H9 (cell line): ENCODE measurements at regions not wholly inside any gene's neighbourhood (a gene's known extent, or its start where the extent isn't known, plus 50 kb on each side); places are given as distances from the start of the nearest gene placed in this dataset.

Experiments used
- DNase-seq: peaks from one replicate; pipeline ENCODE4 v3.0.0-alpha.2; 2017
- H2AFZ ChIP-seq: one replicate; pipeline ENCODE4 v1.6.1; 2013; ENCODE audit warnings: mild to moderate bottlenecking, low read length, control low read depth, moderate library complexity
- H2AK5ac ChIP-seq: 2 replicates; pipeline ENCODE4 v1.6.1; 2013; ENCODE audit warnings: low read length, control low read depth, mixed read lengths; ENCODE audit not compliant: insufficient read length
- H2BK120ac ChIP-seq: one replicate; pipeline ENCODE4 v1.6.1; 2013; ENCODE audit warnings: low read depth, mild to moderate bottlenecking, low read length, control low read depth, inconsistent platforms; ENCODE audit not compliant: poor library complexity, severe bottlenecking
- H2BK12ac ChIP-seq: 2 replicates; pipeline ENCODE4 v1.6.1; 2013; ENCODE audit warnings: low read length, control low read depth, mixed read lengths, low read depth; ENCODE audit not compliant: insufficient read length
- H2BK15ac ChIP-seq: 2 replicates; pipeline ENCODE4 v1.6.1; 2013; ENCODE audit warnings: low read depth, low read length, control low read depth
- H2BK20ac ChIP-seq: one replicate; pipeline ENCODE4 v1.6.1; 2013; ENCODE audit warnings: low read depth, mild to moderate bottlenecking, low read length, control low read depth, inconsistent platforms; ENCODE audit not compliant: poor library complexity, severe bottlenecking
- H2BK5ac ChIP-seq: 2 replicates; pipeline ENCODE4 v1.6.1; 2013; ENCODE audit warnings: low read length, control low read depth, mixed read lengths; ENCODE audit not compliant: insufficient read length
- H3K14ac ChIP-seq: 2 replicates; pipeline ENCODE4 v1.6.1; 2013; ENCODE audit warnings: low read length, control low read depth; ENCODE audit not compliant: insufficient read depth
- H3K18ac ChIP-seq: 2 replicates; pipeline ENCODE4 v1.6.1; 2013; ENCODE audit warnings: low read depth, mild to moderate bottlenecking, mixed read lengths, low read length, control low read depth; ENCODE audit not compliant: insufficient read length
- H3K23ac ChIP-seq: 2 replicates; pipeline ENCODE4 v1.6.1; 2013; ENCODE audit warnings: low read length, control low read depth, mixed read lengths, low read depth; ENCODE audit not compliant: insufficient read length
- H3K23me2 ChIP-seq: 2 replicates; pipeline ENCODE4 v1.6.1; 2013; ENCODE audit warnings: low read depth, mild to moderate bottlenecking, mixed read lengths, low read length, control low read depth; ENCODE audit not compliant: insufficient read length, poor library complexity, severe bottlenecking
- H3K27ac ChIP-seq: 2 replicates; pipeline ENCODE4 v1.5.1; 2013; ENCODE audit warnings: low read length, control low read depth, mixed read lengths, low read depth; ENCODE audit not compliant: insufficient read length
- H3K27me3 ChIP-seq: 2 replicates; pipeline ENCODE4 v1.6.1; 2013; ENCODE audit warnings: low read length, control low read depth, inconsistent platforms; ENCODE audit not compliant: insufficient read depth
- H3K4ac ChIP-seq: 2 replicates; pipeline ENCODE4 v1.6.1; 2013; ENCODE audit warnings: low read depth, mild to moderate bottlenecking, control low read depth, inconsistent platforms, low read length, moderate library complexity
- H3K4me1 ChIP-seq: 2 replicates; pipeline ENCODE4 v1.6.1; 2013; ENCODE audit warnings: low read length, control low read depth, inconsistent platforms; ENCODE audit not compliant: insufficient read depth
- H3K4me2 ChIP-seq: 2 replicates; pipeline ENCODE4 v1.6.1; 2013; ENCODE audit warnings: low read length, control low read depth, mixed read lengths; ENCODE audit not compliant: insufficient read length, insufficient read depth
- H3K56ac ChIP-seq: 2 replicates; pipeline ENCODE4 v1.6.1; 2013; ENCODE audit warnings: low read depth, mild to moderate bottlenecking, mixed read lengths, low read length, control low read depth; ENCODE audit not compliant: insufficient read length
- H3K79me1 ChIP-seq: 2 replicates; pipeline ENCODE4 v1.6.1; 2013; ENCODE audit warnings: low read depth, mild to moderate bottlenecking, moderate library complexity, low read length, control low read depth, inconsistent platforms; ENCODE audit not compliant: insufficient read depth, poor library complexity, severe bottlenecking
- H3K79me2 ChIP-seq: 2 replicates; pipeline ENCODE4 v1.6.1; 2013; ENCODE audit warnings: low read length, control low read depth, inconsistent platforms; ENCODE audit not compliant: insufficient read depth
- H3K9ac ChIP-seq: 2 replicates; pipeline ENCODE4 v1.6.1; 2013; ENCODE audit warnings: low read length, control low read depth, mixed read lengths; ENCODE audit not compliant: insufficient read length; ENCODE audit errors: extremely low read depth
- H3K9me3 ChIP-seq: one replicate; pipeline ENCODE4 v1.6.1; 2013; ENCODE audit warnings: low read depth, low read length, inconsistent platforms; ENCODE audit not compliant: control insufficient read depth
- H3T11ph ChIP-seq: one replicate; pipeline ENCODE4 v1.6.1; 2013; ENCODE audit warnings: mild to moderate bottlenecking, low read length, control low read depth, inconsistent platforms
- H4K20me1 ChIP-seq: one replicate; pipeline ENCODE4 v1.6.1; 2013; ENCODE audit not compliant: control insufficient read depth, insufficient read length, insufficient read depth
- H4K5ac ChIP-seq: 2 replicates; pipeline ENCODE4 v1.6.1; 2013; ENCODE audit warnings: low read depth, mild to moderate bottlenecking, mixed read lengths, low read length, control low read depth; ENCODE audit not compliant: insufficient read length
- H4K8ac ChIP-seq: replicated peaks from 2 replicates; pipeline ENCODE4 v1.6.1; 2013; ENCODE audit warnings: low read length, control low read depth, mixed read lengths, low read depth; ENCODE audit not compliant: insufficient read length
- H4K91ac ChIP-seq: 2 replicates; pipeline ENCODE4 v1.6.1; 2013; ENCODE audit warnings: low read depth, mild to moderate bottlenecking, moderate library complexity, mixed read lengths, low read length, control low read depth; ENCODE audit not compliant: insufficient read length
- H3K27ac Mint-ChIP-seq, 3 experiments: 2 replicates in 2 of 3; 3 replicates in 1 of 3; pipeline ENCODE4 v1.8.0; 2020 to 2021; ENCODE audit warnings: mixed read lengths in 3 of 3, mild to moderate bottlenecking in 1 of 3, moderate library complexity in 1 of 3
- H3K27me3 Mint-ChIP-seq: 2 replicates; pipeline ENCODE4 v1.8.0; 2021; ENCODE audit warnings: low read depth, mild to moderate bottlenecking, moderate library complexity, mixed read lengths
- H3K36me3 Mint-ChIP-seq, 3 experiments: 2 replicates in 2 of 3; 3 replicates in 1 of 3; pipeline ENCODE4 v1.8.0; 2020 to 2021; ENCODE audit warnings: low read depth in 3 of 3, mixed read lengths in 3 of 3; ENCODE audit not compliant: insufficient read depth in 1 of 3
- H3K4me1 Mint-ChIP-seq, 2 experiments: 2 replicates each; pipeline ENCODE4 v1.8.0; 2020; ENCODE audit warnings: mixed read lengths in 2 of 2
- H3K4me3 Mint-ChIP-seq, 2 experiments: 2 replicates in 1 of 2; 3 replicates in 1 of 2; pipeline ENCODE4 v1.8.0; 2020 to 2021; ENCODE audit warnings: mild to moderate bottlenecking in 2 of 2, mixed read lengths in 2 of 2, moderate library complexity in 1 of 2
- H3K9me3 Mint-ChIP-seq, 2 experiments: 2 replicates in 1 of 2; 3 replicates in 1 of 2; pipeline ENCODE4 v1.8.0; 2020; ENCODE audit warnings: mild to moderate bottlenecking in 2 of 2, mixed read lengths in 2 of 2, moderate library complexity in 1 of 2
- WGBS: extraction: QIAGEN DNeasy Blood & Tissue Kit; methylation state at CpG from one replicate; pipeline ENCODE4 v1.1.7; 2013; ENCODE audit warnings: missing lambda C conversion rate, low lambda C conversion rate, mixed read lengths; ENCODE audit not compliant: insufficient read length; ENCODE audit errors: extremely low coverage; 5-methylcytosine and 5-hydroxymethylcytosine counted together
- TF ChIP-seq, protein P1 (sequence below): fragments of 200-600 bp; sonication (generic); conservative IDR thresholded peaks from 3 replicates; pipeline ENCODE4 v1.8.0; 2021; ENCODE audit warnings: antibody characterized with exemption, mild to moderate bottlenecking

DNA sequence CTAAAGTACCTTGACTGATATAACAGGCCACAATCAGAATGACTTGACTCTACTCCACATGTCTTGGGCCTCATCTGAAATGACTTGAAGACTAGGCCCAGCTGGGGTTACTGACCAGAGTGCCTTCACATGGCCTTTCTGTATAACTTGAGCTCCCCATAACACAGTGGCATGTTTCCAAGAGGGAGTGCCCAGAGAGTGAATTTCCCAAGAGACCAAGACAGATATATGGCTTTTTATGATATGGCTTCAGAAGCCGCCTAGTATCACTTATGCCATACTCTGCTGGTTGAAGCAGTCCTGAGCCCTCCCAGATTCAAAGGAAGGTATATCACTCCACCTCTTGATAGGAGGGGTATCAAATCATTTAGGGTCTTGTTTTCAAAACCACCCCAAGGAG, 357.5 kb upstream of the EEF2KMT start:
- no peak overlapping the region for H2AK5ac ChIP-seq
- H3K56ac ChIP-seq = no peak overlapping the region
- no peak overlapping the region for H2BK120ac ChIP-seq
- TF ChIP-seq, protein P1, sequence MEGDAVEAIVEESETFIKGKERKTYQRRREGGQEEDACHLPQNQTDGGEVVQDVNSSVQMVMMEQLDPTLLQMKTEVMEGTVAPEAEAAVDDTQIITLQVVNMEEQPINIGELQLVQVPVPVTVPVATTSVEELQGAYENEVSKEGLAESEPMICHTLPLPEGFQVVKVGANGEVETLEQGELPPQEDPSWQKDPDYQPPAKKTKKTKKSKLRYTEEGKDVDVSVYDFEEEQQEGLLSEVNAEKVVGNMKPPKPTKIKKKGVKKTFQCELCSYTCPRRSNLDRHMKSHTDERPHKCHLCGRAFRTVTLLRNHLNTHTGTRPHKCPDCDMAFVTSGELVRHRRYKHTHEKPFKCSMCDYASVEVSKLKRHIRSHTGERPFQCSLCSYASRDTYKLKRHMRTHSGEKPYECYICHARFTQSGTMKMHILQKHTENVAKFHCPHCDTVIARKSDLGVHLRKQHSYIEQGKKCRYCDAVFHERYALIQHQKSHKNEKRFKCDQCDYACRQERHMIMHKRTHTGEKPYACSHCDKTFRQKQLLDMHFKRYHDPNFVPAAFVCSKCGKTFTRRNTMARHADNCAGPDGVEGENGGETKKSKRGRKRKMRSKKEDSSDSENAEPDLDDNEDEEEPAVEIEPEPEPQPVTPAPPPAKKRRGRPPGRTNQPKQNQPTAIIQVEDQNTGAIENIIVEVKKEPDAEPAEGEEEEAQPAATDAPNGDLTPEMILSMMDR = no peak
- WGBS = no CpG with 5 or more reads among the region's 1 CpG
- H2BK20ac ChIP-seq = no peak overlapping the region
- H3K23ac ChIP-seq = no peak overlapping the region
- DNase-seq = no peak
- no peak overlapping the region for H3K4me3 Mint-ChIP-seq
- peaks cover 31 to 34% of the 10 kb centered on the region in 2 experiments for H3K4me1 Mint-ChIP-seq
- H2BK12ac ChIP-seq = no peak overlapping the region
- no peaks in the 10 kb centered on the region for H3K79me2 ChIP-seq
- no peak overlapping the region for H2BK5ac ChIP-seq
- no peaks in the 10 kb centered on the region for H4K20me1 ChIP-seq
- no peaks in the 10 kb centered on the region for H3K79me1 ChIP-seq
- H3K23me2 ChIP-seq = peaks cover 2% of the 10 kb centered on the region
- peaks cover 40% of the 10 kb centered on the region for H3K27me3 Mint-ChIP-seq
- no peak overlapping the region for H2BK15ac ChIP-seq
- H3K4me1 ChIP-seq = peaks cover 2% of the 10 kb centered on the region; the same call in 1 of the 2 replicates
- no peak overlapping the region for H3K18ac ChIP-seq
- H3K9me3 ChIP-seq = no peaks in the 10 kb centered on the region
- H3K27ac Mint-ChIP-seq = no peak overlapping the region
- H3T11ph ChIP-seq = no peak overlapping the region
- no peak overlapping the region for H4K8ac ChIP-seq
- no peak overlapping the region for H3K4ac ChIP-seq
- H2AFZ ChIP-seq = no peak overlapping the region
- H3K27ac ChIP-seq = no peak overlapping the region
- no peak overlapping the region for H3K9ac ChIP-seq
- no peak overlapping the region for H4K5ac ChIP-seq
- H3K36me3 Mint-ChIP-seq = no peaks in the 10 kb centered on the region; a peak in 1 of 7 replicates
- H3K14ac ChIP-seq = no peak overlapping the region
- H4K91ac ChIP-seq = no peak overlapping the region
- no peak overlapping the region for H3K4me2 ChIP-seq
- no peaks in the 10 kb centered on the region for H3K9me3 Mint-ChIP-seq
- H3K27me3 ChIP-seq = no peaks in the 10 kb centered on the region
